ENCODE measurements at regions not wholly inside any gene's neighbourhood (a gene's known extent, or its start where the extent isn't known, plus 50 kb on each side); places are given as distances from the start of the nearest gene placed in this dataset.

GRCh38 chr16:82311528-82311927 is 141.5 kb upstream of the MPHOSPH6 start (continued):
- TF ChIP-seq ATF6 (CRISPR knock-in tag; IDR thresholded peaks at IDR 0.05) (no peak), USF1 (CRISPR knock-in tag; IDR thresholded peaks at IDR 0.05) (no peak), SMAD4 (CRISPR knock-in tag; IDR thresholded peaks at IDR 0.05) (no peak), GABPB1 (CRISPR knock-in tag; IDR thresholded peaks at IDR 0.05) (no peak), MLX (CRISPR knock-in tag; IDR thresholded peaks at IDR 0.05) (no peak), JUN (CRISPR knock-in tag; IDR thresholded peaks at IDR 0.05) (no peak), ZNF281 (CRISPR knock-in tag; IDR thresholded peaks at IDR 0.05) (no peak), NR2C2 (CRISPR knock-in tag; IDR thresholded peaks at IDR 0.05) (no peak), JAZF1 (CRISPR knock-in tag; IDR thresholded peaks at IDR 0.05) (no peak), FOXK1 (CRISPR knock-in tag; IDR thresholded peaks at IDR 0.05) (no peak)

- Mint-ChIP-seq H3K27me3 (ENCODE audit: low read depth) (peaks cover 3% of the 10 kb centered on the region), H3K27ac (no peak overlapping the region), H3K9me3 (no peaks in the 10 kb centered on the region), H3K36me3 (no peaks in the 10 kb centered on the region), H3K4me1 (no peaks in the 10 kb centered on the region), H3K4me3 (no peak overlapping the region)
- ChIA-PET POLR2A (no interaction called here), CTCF (interaction anchor here (0.7 to 2.2 kb wide), 2 partner anchors 38 to 154 kb away, joined by 3 to 6 read pairs; no protein-coding TSS in a partner anchor)
- ATAC-seq (no peak; the same call in 1 of the 2 replicates), DNase-seq (ENCODE audit: low spot score) (peak; percentile 11)
- TF ChIP-seq HMGXB4 (CRISPR knock-in tag; IDR thresholded peaks at IDR 0.05) (no peak), GABPB1 (CRISPR knock-in tag; IDR thresholded peaks at IDR 0.05) (no peak), MYBL2 (CRISPR knock-in tag; IDR thresholded peaks at IDR 0.05) (no peak), ESRRA (CRISPR knock-in tag; IDR thresholded peaks at IDR 0.05; ENCODE audit: borderline replicate concordance) (no peak), USF2 (CRISPR knock-in tag; IDR thresholded peaks at IDR 0.05) (no peak), SP1 (CRISPR knock-in tag; conservative IDR thresholded peaks at IDR 0.05) (no peak), MXD4 (CRISPR knock-in tag; IDR thresholded peaks at IDR 0.05; ENCODE audit: borderline replicate concordance) (no peak), FOXP1 (CRISPR knock-in tag; IDR thresholded peaks at IDR 0.05; ENCODE audit: borderline replicate concordance) (no peak), PRRX2 (CRISPR knock-in tag; IDR thresholded peaks at IDR 0.05) (no peak), ZBTB43 (CRISPR knock-in tag; IDR thresholded peaks at IDR 0.05) (no peak), ZNF138 (CRISPR knock-in tag; conservative IDR thresholded peaks at IDR 0.05) (no peak), ELF4 (CRISPR knock-in tag; IDR thresholded peaks at IDR 0.05; ENCODE audit: low read depth) (no peak), E2F4 (CRISPR knock-in tag; IDR thresholded peaks at IDR 0.05; ENCODE audit: borderline replicate concordance, low read depth) (no peak), NR2C2 (CRISPR knock-in tag; IDR thresholded peaks at IDR 0.05) (no peak), E2F1 (CRISPR knock-in tag; IDR thresholded peaks at IDR 0.05) (no peak)
Observed at GRCh38 chr16:82302042-82302727, 132.2 kb upstream of the MPHOSPH6 start.
